ENCODE measurements at regions not wholly inside any gene's neighbourhood (a gene's known extent, or its start where the extent isn't known, plus 50 kb on each side); places are given as distances from the start of the nearest gene placed in this dataset.

- TF ChIP-seq JUN (CRISPR knock-in tag; IDR thresholded peaks at IDR 0.05) (no peak), CCDC6 (CRISPR knock-in tag; IDR thresholded peaks at IDR 0.05) (no peak), POLR2A (IDR thresholded peaks at IDR 0.05; ENCODE audit: insufficient read depth in 1 of 2, low read depth in 2 of 2, low read length in 2 of 2) (no peak), KLF11 (CRISPR knock-in tag; IDR thresholded peaks at IDR 0.05) (no peak), SUZ12 (IDR thresholded peaks at IDR 0.05; ENCODE audit: low read depth, low read length) (no peak), FOXK2 (IDR thresholded peaks at IDR 0.05) (no peak), DZIP1 (CRISPR knock-in tag; IDR thresholded peaks at IDR 0.05) (no peak), PITX1 (CRISPR knock-in tag; IDR thresholded peaks at IDR 0.05) (no peak), ZNF749 (CRISPR knock-in tag; IDR thresholded peaks at IDR 0.05; ENCODE audit: borderline replicate concordance) (no peak), ZFP82 (CRISPR knock-in tag; IDR thresholded peaks at IDR 0.05; ENCODE audit: borderline replicate concordance) (no peak), SRF (IDR thresholded peaks at IDR 0.05; ENCODE audit: low read depth, low read length) (no peak), ZFP41 (CRISPR knock-in tag; IDR thresholded peaks at IDR 0.05; ENCODE audit: borderline replicate concordance) (no peak), CEBPB (IDR thresholded peaks at IDR 0.05; ENCODE audit: borderline replicate concordance, low read depth, low read length) (no peak)
- TF ChIP-seq, protein P1, sequence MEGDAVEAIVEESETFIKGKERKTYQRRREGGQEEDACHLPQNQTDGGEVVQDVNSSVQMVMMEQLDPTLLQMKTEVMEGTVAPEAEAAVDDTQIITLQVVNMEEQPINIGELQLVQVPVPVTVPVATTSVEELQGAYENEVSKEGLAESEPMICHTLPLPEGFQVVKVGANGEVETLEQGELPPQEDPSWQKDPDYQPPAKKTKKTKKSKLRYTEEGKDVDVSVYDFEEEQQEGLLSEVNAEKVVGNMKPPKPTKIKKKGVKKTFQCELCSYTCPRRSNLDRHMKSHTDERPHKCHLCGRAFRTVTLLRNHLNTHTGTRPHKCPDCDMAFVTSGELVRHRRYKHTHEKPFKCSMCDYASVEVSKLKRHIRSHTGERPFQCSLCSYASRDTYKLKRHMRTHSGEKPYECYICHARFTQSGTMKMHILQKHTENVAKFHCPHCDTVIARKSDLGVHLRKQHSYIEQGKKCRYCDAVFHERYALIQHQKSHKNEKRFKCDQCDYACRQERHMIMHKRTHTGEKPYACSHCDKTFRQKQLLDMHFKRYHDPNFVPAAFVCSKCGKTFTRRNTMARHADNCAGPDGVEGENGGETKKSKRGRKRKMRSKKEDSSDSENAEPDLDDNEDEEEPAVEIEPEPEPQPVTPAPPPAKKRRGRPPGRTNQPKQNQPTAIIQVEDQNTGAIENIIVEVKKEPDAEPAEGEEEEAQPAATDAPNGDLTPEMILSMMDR (CRISPR knock-in tag; IDR thresholded peaks at IDR 0.05), result no peak
These were observed 191.6 kb downstream of the C6orf118 start for GRCh38 chr6:165117806-165118205.

Measured in HepG2 (cell line).